Skin epidermis (tissue), 12 donors: ENCODE measurements at regions not wholly inside any gene's neighbourhood (a gene's known extent, or its start where the extent isn't known, plus 50 kb on each side); places are given as distances from the start of the nearest gene placed in this dataset.
"Not testable (repeated sequence)": the region's sequence is repeated elsewhere in the genome, so short reads cannot be mapped to it uniquely, and the experiment has no call there.

Experiments used
- H3K27ac ChIP-seq, 21 experiments: fragments of 200-600 bp; sonication (generic) in 11 of 21; one replicate each; pipeline ENCODE4 v1.5.0; 2020; ENCODE audit warnings: mild to moderate bottlenecking in 3 of 21, inconsistent platforms in 2 of 21, moderate library complexity in 2 of 21
- H3K4me3 ChIP-seq, 7 experiments: fragments of 200-600 bp; sonication (generic) in 2 of 7; one replicate each; pipeline ENCODE4 v1.5.0; 2020; ENCODE audit warnings: inconsistent platforms in 2 of 7, mild to moderate bottlenecking in 2 of 7, moderate library complexity in 1 of 7

GRCh38 chr1:192862271-192862670 lies 53.4 kb downstream of the RGS2 start:
- H3K27ac ChIP-seq = no peak overlapping the region
- H3K4me3 ChIP-seq = no peak overlapping the region

- no peak overlapping the region for H3K4me3 ChIP-seq
- H3K27ac ChIP-seq = no peak overlapping the region
Observed at GRCh38 chr1:192866241-192866868, 57.5 kb downstream of the RGS2 start.

GRCh38 chr1:192867180-192867579 lies 58.3 kb downstream of the RGS2 start:
- no peak overlapping the region for H3K27ac ChIP-seq
- no peak overlapping the region for H3K4me3 ChIP-seq

- H3K4me3 ChIP-seq = no peak overlapping the region
- no peak overlapping the region for H3K27ac ChIP-seq
Observed at GRCh38 chr1:192869308-192869940, 60.6 kb downstream of the RGS2 start.

GRCh38 chr1:192872010-192872409 lies 63.2 kb downstream of the RGS2 start:
- H3K4me3 ChIP-seq = no peak overlapping the region
- no peak overlapping the region for H3K27ac ChIP-seq

- Histone ChIP-seq H3K27ac (no peak overlapping the region), H3K4me3 (no peak overlapping the region)
Observed at GRCh38 chr1:192873836-192874235, 65.0 kb downstream of the RGS2 start.

- Histone ChIP-seq H3K27ac (no peak overlapping the region), H3K4me3 (no peak overlapping the region)
Observed at GRCh38 chr1:192876633-192877032, 67.8 kb downstream of the RGS2 start.

GRCh38 chr1:192877283-192877886 lies 68.5 kb downstream of the RGS2 start:
- Histone ChIP-seq H3K27ac (no peak overlapping the region), H3K4me3 (no peak overlapping the region)

- H3K27ac ChIP-seq = no peak overlapping the region
- no peak overlapping the region for H3K4me3 ChIP-seq
Observed at GRCh38 chr1:192878249-192878648, 69.4 kb downstream of the RGS2 start.

- H3K4me3 ChIP-seq = no peak overlapping the region
- H3K27ac ChIP-seq = no peak overlapping the region
Observed at GRCh38 chr1:192879406-192879805, 70.6 kb downstream of the RGS2 start.

- no peak overlapping the region for H3K27ac ChIP-seq
- H3K4me3 ChIP-seq = no peak overlapping the region
Observed at GRCh38 chr1:192880231-192880630, 71.4 kb downstream of the RGS2 start.

- no peak overlapping the region for H3K4me3 ChIP-seq
Observed at GRCh38 chr1:192884241-192884640, 75.4 kb downstream of the RGS2 start.

GRCh38 chr1:192885387-192885786 lies 76.5 kb downstream of the RGS2 start:
- H3K27ac ChIP-seq = not testable (repeated sequence)

More at GRCh38 chr1:192884241-192884640, 75.4 kb downstream of the RGS2 start:
- no peak overlapping the region for H3K27ac ChIP-seq

GRCh38 chr1:192887426-192887825 lies 78.6 kb downstream of the RGS2 start:
- no peak overlapping the region for H3K4me3 ChIP-seq
- no peak overlapping the region for H3K27ac ChIP-seq

More at GRCh38 chr1:192885387-192885786, 76.5 kb downstream of the RGS2 start:
- H3K4me3 ChIP-seq = not testable (repeated sequence)

GRCh38 chr1:192888574-192888973 lies 79.7 kb downstream of the RGS2 start:
- H3K27ac ChIP-seq = no peak overlapping the region
- H3K4me3 ChIP-seq = no peak overlapping the region

GRCh38 chr1:192889082-192889481 lies 80.2 kb downstream of the RGS2 start:
- Histone ChIP-seq H3K27ac (no peak overlapping the region), H3K4me3 (no peak overlapping the region)

GRCh38 chr1:192890134-192890533 lies 81.3 kb downstream of the RGS2 start:
- no peak overlapping the region for H3K27ac ChIP-seq
- H3K4me3 ChIP-seq = no peak overlapping the region

- Histone ChIP-seq H3K4me3 (no peak overlapping the region), H3K27ac (no peak overlapping the region)
Observed at GRCh38 chr1:192892934-192893333, 84.1 kb downstream of the RGS2 start.

- H3K4me3 ChIP-seq, H3K27ac ChIP-seq: not testable (repeated sequence)
Observed at GRCh38 chr1:192895487-192895886, 86.6 kb downstream of the RGS2 start.

- Histone ChIP-seq H3K4me3 (no peak overlapping the region), H3K27ac (no peak overlapping the region)
Observed at GRCh38 chr1:192896376-192896775, 87.5 kb downstream of the RGS2 start.

- H3K27ac ChIP-seq = no peak overlapping the region
- H3K4me3 ChIP-seq = no peak overlapping the region
Observed at GRCh38 chr1:192901500-192901899, 92.7 kb downstream of the RGS2 start.
